ENCODE measurements at regions not wholly inside any gene's neighbourhood (a gene's known extent, or its start where the extent isn't known, plus 50 kb on each side); places are given as distances from the start of the nearest gene placed in this dataset.

GRCh38 chr7:155878674-155879073, 66.4 kb upstream of the SHH start:
- TF ChIP-seq POLR2AphosphoS5 (IDR thresholded peaks at IDR 0.05; ENCODE audit: low read depth) (no peak), REST (IDR thresholded peaks at IDR 0.05; ENCODE audit: insufficient replicate concordance, low read depth) (no peak), CTCF (IDR thresholded peaks at IDR 0.05; ENCODE audit: insufficient read depth, low read length) (no peak), GABPA (IDR thresholded peaks at IDR 0.05; ENCODE audit: low read depth) (no peak), SPI1 (IDR thresholded peaks at IDR 0.05; ENCODE audit: borderline replicate concordance, low read depth) (no peak)
- no peak for DNase-seq (ENCODE audit: low read depth in 1 of 2, low spot score in 1 of 2)
- Histone ChIP-seq H3K27me3 (ENCODE audit: insufficient read depth, poor library complexity, severe bottlenecking) (no peaks in the 10 kb centered on the region), H3K27ac (replicated peaks) (no peak overlapping the region), H3K4me3 (replicated peaks; ENCODE audit: insufficient read depth, low read length) (no peak overlapping the region)

- Histone ChIP-seq H3K27ac (replicated peaks) (no peak overlapping the region), H3K4me3 (replicated peaks; ENCODE audit: insufficient read depth, low read length) (no peak overlapping the region), H3K27me3 (ENCODE audit: insufficient read depth, poor library complexity, severe bottlenecking) (no peaks in the 10 kb centered on the region)
- TF ChIP-seq REST (IDR thresholded peaks at IDR 0.05; ENCODE audit: insufficient replicate concordance, low read depth), result no peak
- TF ChIP-seq CTCF (IDR thresholded peaks at IDR 0.05; ENCODE audit: insufficient read depth, low read length), result no peak
- TF ChIP-seq SPI1 (IDR thresholded peaks at IDR 0.05; ENCODE audit: borderline replicate concordance, low read depth), result no peak
- no peak for TF ChIP-seq POLR2AphosphoS5 (IDR thresholded peaks at IDR 0.05; ENCODE audit: low read depth)
- no peak for TF ChIP-seq GABPA (IDR thresholded peaks at IDR 0.05; ENCODE audit: low read depth)
- DNase-seq (ENCODE audit: low read depth in 1 of 2, low spot score in 1 of 2), result no peak
Observed at GRCh38 chr7:155878250-155878649, 66.0 kb upstream of the SHH start.

- DNase-seq (ENCODE audit: low read depth in 1 of 2, low spot score in 1 of 2), result no peak
- no peak for TF ChIP-seq CTCF (IDR thresholded peaks at IDR 0.05; ENCODE audit: insufficient read depth, low read length)
- TF ChIP-seq POLR2AphosphoS5 (IDR thresholded peaks at IDR 0.05; ENCODE audit: low read depth), result no peak
- no peak for TF ChIP-seq GABPA (IDR thresholded peaks at IDR 0.05; ENCODE audit: low read depth)
- TF ChIP-seq SPI1 (IDR thresholded peaks at IDR 0.05; ENCODE audit: borderline replicate concordance, low read depth), result no peak
- TF ChIP-seq REST (IDR thresholded peaks at IDR 0.05; ENCODE audit: insufficient replicate concordance, low read depth), result no peak
- no peaks in the 10 kb centered on the region for H3K27me3 ChIP-seq (ENCODE audit: insufficient read depth, poor library complexity, severe bottlenecking)
- no peak overlapping the region for H3K27ac ChIP-seq (replicated peaks)
- no peak overlapping the region for H3K4me3 ChIP-seq (replicated peaks; ENCODE audit: insufficient read depth, low read length)
Observed at GRCh38 chr7:155877167-155877566, 64.9 kb upstream of the SHH start.
